ENCODE measurements at regions not wholly inside any gene's neighbourhood (a gene's known extent, or its start where the extent isn't known, plus 50 kb on each side); places are given as distances from the start of the nearest gene placed in this dataset.

GRCh38 chrX:1851527-1851926 lies 236.7 kb downstream of the ASMT start:
- Mint-ChIP-seq H3K27ac (no peak overlapping the region), H3K4me1 (no peaks in the 10 kb centered on the region), H3K36me3 (peaks cover 14% of the 10 kb centered on the region), H3K9me3 (peaks cover 24% of the 10 kb centered on the region), H3K27me3 (ENCODE audit: low read depth) (peaks cover 2% of the 10 kb centered on the region; the same call in 1 of the 2 replicates), H3K4me3 (no peak overlapping the region)
- ChIA-PET CTCF (no interaction called here), POLR2A (no interaction called here)
- ATAC-seq (no peak), DNase-seq (ENCODE audit: low spot score) (no peak)
- no peak for TF ChIP-seq CTCF (IDR thresholded peaks at IDR 0.05)
- TF ChIP-seq STAT6 (CRISPR knock-in tag; conservative IDR thresholded peaks at IDR 0.05; ENCODE audit: low read depth): no peak
- no peak for TF ChIP-seq ARID4B (CRISPR knock-in tag; IDR thresholded peaks at IDR 0.05; ENCODE audit: borderline replicate concordance)
- TF ChIP-seq HMGA2 (CRISPR knock-in tag; IDR thresholded peaks at IDR 0.05): no peak
- no peak for TF ChIP-seq ETV6 (CRISPR knock-in tag; IDR thresholded peaks at IDR 0.05)
- TF ChIP-seq SMAD4 (CRISPR knock-in tag; IDR thresholded peaks at IDR 0.05): no peak
- TF ChIP-seq FOXK1 (CRISPR knock-in tag; IDR thresholded peaks at IDR 0.05): no peak
- TF ChIP-seq PRDM15 (CRISPR knock-in tag; IDR thresholded peaks at IDR 0.05): no peak
- no peak for TF ChIP-seq AR (CRISPR knock-in tag; IDR thresholded peaks at IDR 0.05)
- no peak for TF ChIP-seq EMX1 (CRISPR knock-in tag; IDR thresholded peaks at IDR 0.05)
